ENCODE measurements at regions not wholly inside any gene's neighbourhood (a gene's known extent, or its start where the extent isn't known, plus 50 kb on each side); places are given as distances from the start of the nearest gene placed in this dataset.

GRCh38 chr10:35722226-35722625 lies 80.1 kb upstream of the FZD8 start:
- Mint-ChIP-seq H3K36me3 (ENCODE audit: low read depth) (no peaks in the 10 kb centered on the region), H3K27me3 (peaks cover 9% of the 10 kb centered on the region), H3K4me3 (no peak overlapping the region), H3K27ac (no peak overlapping the region), H3K4me1 (no peaks in the 10 kb centered on the region), H3K9me3 (no peaks in the 10 kb centered on the region)
- no peak for ATAC-seq (replicated peaks)

- Mint-ChIP-seq H3K4me1 (no peaks in the 10 kb centered on the region), H3K36me3 (ENCODE audit: low read depth) (no peaks in the 10 kb centered on the region), H3K27ac (no peak overlapping the region), H3K9me3 (no peaks in the 10 kb centered on the region), H3K27me3 (peaks cover 8% of the 10 kb centered on the region), H3K4me3 (no peak overlapping the region)
- no peak for ATAC-seq (replicated peaks)
Observed at GRCh38 chr10:35720366-35720765, 78.3 kb upstream of the FZD8 start.

- no peak overlapping the region for H3K4me3 Mint-ChIP-seq
- peaks cover 16% of the 10 kb centered on the region for H3K27me3 Mint-ChIP-seq
- H3K27ac Mint-ChIP-seq = no peak overlapping the region
- no peak for ATAC-seq (replicated peaks)
- no peaks in the 10 kb centered on the region for H3K36me3 Mint-ChIP-seq (ENCODE audit: low read depth)
- no peaks in the 10 kb centered on the region for H3K4me1 Mint-ChIP-seq
- H3K9me3 Mint-ChIP-seq = no peaks in the 10 kb centered on the region
Observed at GRCh38 chr10:35716776-35717175, 74.7 kb upstream of the FZD8 start.

- Mint-ChIP-seq H3K27ac (no peak overlapping the region), H3K4me1 (no peaks in the 10 kb centered on the region), H3K9me3 (no peaks in the 10 kb centered on the region), H3K4me3 (no peak overlapping the region), H3K27me3 (peaks cover 25% of the 10 kb centered on the region), H3K36me3 (ENCODE audit: low read depth) (no peaks in the 10 kb centered on the region)
- ATAC-seq (replicated peaks) = no peak
Observed at GRCh38 chr10:35712486-35712885, 70.4 kb upstream of the FZD8 start.

- no peak for ATAC-seq (replicated peaks)
- Mint-ChIP-seq H3K27me3 (peaks cover 27% of the 10 kb centered on the region), H3K4me1 (no peaks in the 10 kb centered on the region), H3K4me3 (no peak overlapping the region), H3K27ac (no peak overlapping the region), H3K9me3 (no peaks in the 10 kb centered on the region), H3K36me3 (ENCODE audit: low read depth) (no peaks in the 10 kb centered on the region)
Observed at GRCh38 chr10:35711615-35712411, 69.7 kb upstream of the FZD8 start.

- peaks cover 30% of the 10 kb centered on the region for H3K27me3 Mint-ChIP-seq
- H3K36me3 Mint-ChIP-seq (ENCODE audit: low read depth) = no peaks in the 10 kb centered on the region
- no peak overlapping the region for H3K4me3 Mint-ChIP-seq
- H3K27ac Mint-ChIP-seq = no peak overlapping the region
- no peaks in the 10 kb centered on the region for H3K4me1 Mint-ChIP-seq
- no peaks in the 10 kb centered on the region for H3K9me3 Mint-ChIP-seq
- no peak for ATAC-seq (replicated peaks)
Observed at GRCh38 chr10:35707642-35708425, 65.7 kb upstream of the FZD8 start.

- no peak overlapping the region for H3K27ac Mint-ChIP-seq
- H3K36me3 Mint-ChIP-seq (ENCODE audit: low read depth) = no peaks in the 10 kb centered on the region
- no peaks in the 10 kb centered on the region for H3K9me3 Mint-ChIP-seq
- no peak for ATAC-seq (replicated peaks)
- peaks cover 33% of the 10 kb centered on the region for H3K27me3 Mint-ChIP-seq
- no peaks in the 10 kb centered on the region for H3K4me1 Mint-ChIP-seq
- H3K4me3 Mint-ChIP-seq = no peak overlapping the region
Observed at GRCh38 chr10:35706959-35707358, 64.9 kb upstream of the FZD8 start.

GRCh38 chr10:35705671-35706070 lies 63.6 kb upstream of the FZD8 start:
- no peak overlapping the region for H3K27ac Mint-ChIP-seq
- no peak overlapping the region for H3K4me3 Mint-ChIP-seq
- no peaks in the 10 kb centered on the region for H3K9me3 Mint-ChIP-seq
- no peak for ATAC-seq (replicated peaks)
- no peaks in the 10 kb centered on the region for H3K4me1 Mint-ChIP-seq
- H3K36me3 Mint-ChIP-seq (ENCODE audit: low read depth) = no peaks in the 10 kb centered on the region
- H3K27me3 Mint-ChIP-seq = peaks cover 22% of the 10 kb centered on the region

GRCh38 chr10:35705051-35705450 lies 63.0 kb upstream of the FZD8 start:
- Mint-ChIP-seq H3K4me3 (no peak overlapping the region), H3K27ac (no peak overlapping the region), H3K36me3 (ENCODE audit: low read depth) (no peaks in the 10 kb centered on the region), H3K9me3 (no peaks in the 10 kb centered on the region), H3K4me1 (no peaks in the 10 kb centered on the region), H3K27me3 (peaks cover 18% of the 10 kb centered on the region)
- no peak for ATAC-seq (replicated peaks)

- no peaks in the 10 kb centered on the region for H3K36me3 Mint-ChIP-seq (ENCODE audit: low read depth)
- H3K4me3 Mint-ChIP-seq = no peak overlapping the region
- H3K4me1 Mint-ChIP-seq = no peaks in the 10 kb centered on the region
- no peak overlapping the region for H3K27ac Mint-ChIP-seq
- no peak for ATAC-seq (replicated peaks)
- no peaks in the 10 kb centered on the region for H3K9me3 Mint-ChIP-seq
- peaks cover 15% of the 10 kb centered on the region for H3K27me3 Mint-ChIP-seq
Observed at GRCh38 chr10:35704401-35704800, 62.3 kb upstream of the FZD8 start.

- no peaks in the 10 kb centered on the region for H3K36me3 Mint-ChIP-seq (ENCODE audit: low read depth)
- no peaks in the 10 kb centered on the region for H3K4me1 Mint-ChIP-seq
Observed at GRCh38 chr10:35700487-35700882, 58.4 kb upstream of the FZD8 start.

GRCh38 chr10:35699848-35700486 lies 57.9 kb upstream of the FZD8 start:
- no peak overlapping the region for H3K27ac Mint-ChIP-seq
- H3K36me3 Mint-ChIP-seq (ENCODE audit: low read depth) = no peaks in the 10 kb centered on the region
- no peak overlapping the region for H3K4me3 Mint-ChIP-seq
- H3K27me3 Mint-ChIP-seq = peaks cover 16% of the 10 kb centered on the region
- H3K9me3 Mint-ChIP-seq = no peaks in the 10 kb centered on the region
- no peak for ATAC-seq (replicated peaks)
- H3K4me1 Mint-ChIP-seq = no peaks in the 10 kb centered on the region

More at GRCh38 chr10:35700487-35700882, 58.4 kb upstream of the FZD8 start:
- ATAC-seq (replicated peaks) = no peak
- Mint-ChIP-seq H3K9me3 (no peaks in the 10 kb centered on the region), H3K27ac (no peak overlapping the region), H3K27me3 (peaks cover 16% of the 10 kb centered on the region), H3K4me3 (no peak overlapping the region)

- H3K4me3 Mint-ChIP-seq = no peak overlapping the region
- H3K27ac Mint-ChIP-seq = no peak overlapping the region
- H3K27me3 Mint-ChIP-seq = peaks cover 9% of the 10 kb centered on the region
- ATAC-seq (replicated peaks) = no peak
- no peaks in the 10 kb centered on the region for H3K4me1 Mint-ChIP-seq
- H3K36me3 Mint-ChIP-seq (ENCODE audit: low read depth) = no peaks in the 10 kb centered on the region
- no peaks in the 10 kb centered on the region for H3K9me3 Mint-ChIP-seq
Observed at GRCh38 chr10:35696392-35697287, 54.5 kb upstream of the FZD8 start.

GRCh38 chr10:35693800-35694199 lies 51.7 kb upstream of the FZD8 start:
- Mint-ChIP-seq H3K27me3 (peaks cover 18% of the 10 kb centered on the region), H3K4me1 (no peaks in the 10 kb centered on the region), H3K27ac (no peak overlapping the region), H3K9me3 (no peaks in the 10 kb centered on the region), H3K36me3 (ENCODE audit: low read depth) (no peaks in the 10 kb centered on the region), H3K4me3 (no peak overlapping the region)
- no peak for ATAC-seq (replicated peaks)
